Ovary (tissue), 7 donors: ENCODE measurements at regions not wholly inside any gene's neighbourhood (a gene's known extent, or its start where the extent isn't known, plus 50 kb on each side); places are given as distances from the start of the nearest gene placed in this dataset.

Experiments
- DNase-seq, 5 donors: peaks; one replicate each; pipeline ENCODE4 v3.0.0-alpha.2; 2019 to 2020
- H3K27ac ChIP-seq, 2 donors: fragments of 200-600 bp; one replicate each; pipeline versions ENCODE4 v1.5.1 to v1.8.0; 2019 to 2022
- H3K27me3 ChIP-seq: fragments of 200-600 bp; one replicate; pipeline ENCODE4 v1.8.0; 2022
- H3K36me3 ChIP-seq: fragments of 200-600 bp; sonication (generic); one replicate; pipeline ENCODE4 v1.5.1; 2019
- H3K4me1 ChIP-seq: one replicate; pipeline ENCODE4 v1.8.1; 2013; ENCODE audit warnings: mild to moderate bottlenecking, moderate library complexity; ENCODE audit not compliant: insufficient read depth
- H3K4me3 ChIP-seq: fragments of 200-600 bp; sonication (generic); one replicate; pipeline ENCODE4 v1.5.1; 2017
- H3K9me3 ChIP-seq, 2 donors: fragments of 200-600 bp in 1 of 2; sonication (generic) in 1 of 2; one replicate each; pipeline versions ENCODE4 v1.5.1 to v1.8.1; 2013 to 2019; ENCODE audit warnings: mild to moderate bottlenecking in 1 of 2, moderate library complexity in 1 of 2
- EP300 ChIP-seq: sonication (generic); formaldehyde crosslinking; IDR thresholded peaks from one replicate; pipeline ENCODE4 v1.6.1; 2017; ENCODE audit warnings: antibody characterized with exemption
- POLR2A ChIP-seq: fragments of 450-650 bp; IDR thresholded peaks from one replicate; pipeline ENCODE4 v1.6.1; 2017; ENCODE audit warnings: antibody characterized with exemption, mild to moderate bottlenecking, moderate library complexity
- WGBS, 3 donors: extraction: QIAGEN DNeasy Blood & Tissue Kit in 1 of 3; methylation state at CpG; one replicate each; pipeline versions ENCODE4 v1.1.5 to v1.1.7; 2013 to 2017; 5-methylcytosine and 5-hydroxymethylcytosine counted together
- intact Hi-C, 4 donors: fragments of 100-400 bp; cut with DNase I; formaldehyde crosslinking; loops; one replicate each; pipeline versions ENCODE4 v1.11.0 to v1.15.1; 2022 to 2023
- TF ChIP-seq, protein P1 (sequence below), 3 donors: fragments of 450-650 bp in 2 of 3; fragments of 200-600 bp in 1 of 3; IDR thresholded peaks; one replicate each; pipeline versions ENCODE4 v1.5.1 to v1.8.0; 2016 to 2022; ENCODE audit warnings: antibody characterized with exemption in 3 of 3, mild to moderate bottlenecking in 1 of 3
- donor health status: DM: no; HTN: no; CAD: no; lungs with moderate emphysema.
- donor health status: DM: no; HTN: no; CAD: no.
- donor health status: Bipolar disorder and iron deficiency.
- donor health status: DM: no; HTN: no; CAD: no.
- donor health status: DM: yes; HTN: yes; CAD: no.

DNA sequence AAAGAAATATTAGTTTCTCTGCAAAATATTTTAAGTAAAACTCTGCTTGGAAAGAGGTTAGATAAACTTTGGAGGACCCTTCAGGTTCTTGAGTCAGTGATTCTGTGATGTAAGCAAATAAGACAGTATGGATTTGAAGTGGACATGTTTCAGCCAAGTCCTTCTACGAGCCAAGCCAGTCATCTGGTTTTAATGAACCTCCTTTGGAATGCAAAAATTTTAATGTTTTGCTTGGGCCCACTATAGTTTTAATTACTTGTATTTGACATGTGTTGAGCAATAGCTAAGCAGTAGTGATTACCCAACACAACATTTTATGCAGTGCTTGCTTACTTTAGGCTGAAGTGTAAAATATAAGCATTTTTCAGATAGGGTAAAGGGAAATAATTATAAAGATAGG is 296.3 kb upstream of the SEMA3D start:
- Histone ChIP-seq H3K9me3 (no peaks in the 10 kb centered on the region), H3K27me3 (no peaks in the 10 kb centered on the region), H3K27ac (no peak overlapping the region), H3K4me3 (no peak overlapping the region), H3K36me3 (no peaks in the 10 kb centered on the region), H3K4me1 (no peaks in the 10 kb centered on the region)
- 6 to 10% (median 6%) methylated on average over 1 of the region's 1 CpG for WGBS, 3 donors
- TF ChIP-seq, protein P1, sequence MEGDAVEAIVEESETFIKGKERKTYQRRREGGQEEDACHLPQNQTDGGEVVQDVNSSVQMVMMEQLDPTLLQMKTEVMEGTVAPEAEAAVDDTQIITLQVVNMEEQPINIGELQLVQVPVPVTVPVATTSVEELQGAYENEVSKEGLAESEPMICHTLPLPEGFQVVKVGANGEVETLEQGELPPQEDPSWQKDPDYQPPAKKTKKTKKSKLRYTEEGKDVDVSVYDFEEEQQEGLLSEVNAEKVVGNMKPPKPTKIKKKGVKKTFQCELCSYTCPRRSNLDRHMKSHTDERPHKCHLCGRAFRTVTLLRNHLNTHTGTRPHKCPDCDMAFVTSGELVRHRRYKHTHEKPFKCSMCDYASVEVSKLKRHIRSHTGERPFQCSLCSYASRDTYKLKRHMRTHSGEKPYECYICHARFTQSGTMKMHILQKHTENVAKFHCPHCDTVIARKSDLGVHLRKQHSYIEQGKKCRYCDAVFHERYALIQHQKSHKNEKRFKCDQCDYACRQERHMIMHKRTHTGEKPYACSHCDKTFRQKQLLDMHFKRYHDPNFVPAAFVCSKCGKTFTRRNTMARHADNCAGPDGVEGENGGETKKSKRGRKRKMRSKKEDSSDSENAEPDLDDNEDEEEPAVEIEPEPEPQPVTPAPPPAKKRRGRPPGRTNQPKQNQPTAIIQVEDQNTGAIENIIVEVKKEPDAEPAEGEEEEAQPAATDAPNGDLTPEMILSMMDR (IDR thresholded peaks at IDR 0.05): no peak
- TF ChIP-seq POLR2A (no peak), EP300 (no peak)
- no peak for DNase-seq
- intact Hi-C loops: no loop called here

DNA sequence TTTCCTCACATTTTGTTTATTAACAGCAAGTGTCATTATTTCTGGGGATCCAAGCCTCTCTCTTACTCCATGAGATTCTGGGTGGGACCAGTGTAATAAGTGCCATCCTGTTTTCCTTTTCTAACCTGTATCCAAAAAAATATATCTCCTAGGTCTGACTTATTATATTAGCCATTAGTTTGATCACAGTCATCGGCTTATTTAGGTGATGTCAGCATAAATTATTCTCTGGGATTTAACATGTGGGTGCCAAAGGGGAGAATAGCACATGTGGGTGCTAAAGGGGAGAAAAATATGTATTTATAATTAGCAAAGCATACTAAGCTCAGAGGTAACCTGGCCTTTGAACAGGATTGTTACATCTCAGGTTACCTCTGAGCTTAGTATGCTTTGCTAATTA is 293.8 kb upstream of the SEMA3D start:
- H3K27ac ChIP-seq: no peak overlapping the region
- 89 to 91% (median 90%) methylated on average over 1 of the region's 1 CpG for WGBS, 3 donors
- no peaks in the 10 kb centered on the region for H3K4me1 ChIP-seq
- intact Hi-C loops: no loop called here
- no peaks in the 10 kb centered on the region for H3K36me3 ChIP-seq
- DNase-seq: no peak
- no peak overlapping the region for H3K4me3 ChIP-seq
- no peaks in the 10 kb centered on the region for H3K9me3 ChIP-seq
- no peaks in the 10 kb centered on the region for H3K27me3 ChIP-seq
- no peak for TF ChIP-seq EP300
- TF ChIP-seq, protein P1 (IDR thresholded peaks at IDR 0.05): no peak
- TF ChIP-seq POLR2A: no peak

DNA sequence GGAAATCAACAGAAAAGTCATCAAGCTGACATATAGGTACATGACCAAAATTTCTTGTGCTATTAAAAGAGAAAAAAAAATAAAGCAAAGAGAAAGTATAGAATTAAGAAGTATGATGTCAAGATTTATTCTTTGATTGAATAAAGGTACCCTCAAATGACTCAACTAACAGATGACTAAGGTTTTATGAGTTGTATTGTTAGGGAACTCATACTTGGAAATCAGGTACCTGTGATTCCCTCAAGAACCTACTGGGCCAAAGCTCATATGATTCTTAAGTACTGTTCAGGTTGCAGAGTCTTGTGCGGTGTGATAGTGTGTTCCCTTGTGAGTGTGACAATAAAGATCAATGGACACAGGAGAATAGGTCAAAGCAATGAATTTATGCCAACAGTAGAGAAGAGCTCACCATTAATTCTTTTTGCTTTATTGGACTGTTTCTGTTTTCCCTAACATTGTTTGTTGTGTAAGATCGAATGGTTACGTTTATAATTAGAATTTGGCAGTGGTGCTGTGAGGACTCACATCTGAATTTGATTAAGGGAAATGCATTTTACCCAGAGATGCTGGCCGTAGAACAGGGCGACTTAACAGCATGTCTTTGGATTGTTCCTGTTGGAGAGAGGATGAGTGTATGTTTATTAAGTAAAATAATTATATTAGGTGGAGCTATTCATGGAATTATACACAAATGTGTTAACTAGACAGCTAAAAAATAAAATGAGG is 293.2 kb upstream of the SEMA3D start:
- H3K4me3 ChIP-seq: no peak overlapping the region
- 28 to 33% (median 31%) methylated on average over 5 of the region's 5 CpGs for WGBS, 3 donors
- TF ChIP-seq POLR2A: no peak
- no peak for TF ChIP-seq EP300
- TF ChIP-seq, protein P1 (IDR thresholded peaks at IDR 0.05): no peak
- H3K27ac ChIP-seq: no peak overlapping the region
- H3K27me3 ChIP-seq: no peaks in the 10 kb centered on the region
- no peaks in the 10 kb centered on the region for H3K9me3 ChIP-seq
- intact Hi-C loops: no loop called here
- no peaks in the 10 kb centered on the region for H3K36me3 ChIP-seq
- H3K4me1 ChIP-seq: no peaks in the 10 kb centered on the region
- DNase-seq: no peak

DNA sequence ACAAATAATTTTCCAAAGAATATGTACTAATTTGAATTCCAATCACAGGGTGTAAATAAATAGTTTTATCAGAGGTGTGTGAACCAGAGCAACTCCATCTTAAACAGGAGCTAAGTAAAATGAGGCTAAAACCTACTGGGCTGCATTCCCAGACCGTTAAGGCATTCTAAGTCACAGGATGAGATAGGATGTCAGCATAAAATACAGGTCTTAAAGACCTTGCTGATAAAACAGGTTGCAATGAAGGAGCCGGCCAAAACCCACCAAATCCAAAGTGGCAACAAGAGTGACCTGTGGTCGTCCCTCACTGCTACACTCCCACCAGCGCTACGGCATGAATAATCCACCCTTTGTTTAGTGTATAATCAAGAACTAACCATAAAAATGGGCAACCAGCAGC is 291.7 kb upstream of the SEMA3D start:
- no peaks in the 10 kb centered on the region for H3K4me1 ChIP-seq
- intact Hi-C loops: no loop called here
- H3K27ac ChIP-seq: no peak overlapping the region
- H3K9me3 ChIP-seq: no peaks in the 10 kb centered on the region
- no peak overlapping the region for H3K4me3 ChIP-seq
- DNase-seq: no peak
- TF ChIP-seq, protein P1 (IDR thresholded peaks at IDR 0.05): no peak
- TF ChIP-seq EP300 (no peak), POLR2A (no peak)
- H3K36me3 ChIP-seq: no peaks in the 10 kb centered on the region
- WGBS, 3 donors: 53 to 65% (median 55%) methylated on average over 5 of the region's 5 CpGs
- H3K27me3 ChIP-seq: no peaks in the 10 kb centered on the region
